CD8-positive, alpha-beta memory T cell (primary cell): ENCODE measurements at regions not wholly inside any gene's neighbourhood (a gene's known extent, or its start where the extent isn't known, plus 50 kb on each side); places are given as distances from the start of the nearest gene placed in this dataset.
A peak's percentile ranks its signal among the peaks of the same experiment; 100 is the strongest.

Experiments
- CTCF ChIA-PET: fragments of 350-600 bp; sonication (Branson Sonifier 250); formaldehyde crosslinking; loops from one replicate; lab custom pipeline; 2021; ENCODE audit warnings: antibody characterized with exemption; lab: Charles Lee
- POLR2A ChIA-PET: fragments of 350-600 bp; sonication (Branson Sonifier 250); formaldehyde crosslinking; loops from one replicate; lab custom pipeline; 2021; ENCODE audit warnings: antibody characterized with exemption; lab: Charles Lee
- DNase-seq, 5 donors: peaks; one replicate each; pipeline versions ENCODE4 v3.0.0 to v3.0.0-alpha.2; 2020 to 2022; ENCODE audit warnings: mixed read lengths in 1 of 5
- H3K27ac ChIP-seq: one replicate; pipeline ENCODE4 v1.7.0; 2013; ENCODE audit warnings: low read depth, mild to moderate bottlenecking, low read length, moderate library complexity
- H3K27me3 ChIP-seq: 2 replicates; pipeline ENCODE4 v1.7.0; 2013; ENCODE audit warnings: low read length, mild to moderate bottlenecking; ENCODE audit not compliant: insufficient read depth, poor library complexity, severe bottlenecking
- H3K36me3 ChIP-seq: 2 replicates; pipeline ENCODE4 v1.7.0; 2013; ENCODE audit warnings: mild to moderate bottlenecking, low read length, moderate library complexity; ENCODE audit not compliant: insufficient read depth
- H3K4me1 ChIP-seq: 2 replicates; pipeline ENCODE4 v1.7.0; 2013; ENCODE audit warnings: mild to moderate bottlenecking, low read length, moderate library complexity; ENCODE audit not compliant: insufficient read depth
- H3K4me3 ChIP-seq: 2 replicates; pipeline ENCODE4 v1.7.0; 2013; ENCODE audit warnings: mild to moderate bottlenecking, low read length
- H3K9me3 ChIP-seq: 2 replicates; pipeline ENCODE4 v1.7.0; 2013; ENCODE audit warnings: mild to moderate bottlenecking, low read length
- H3K27ac Mint-ChIP-seq, 8 donors: one replicate each; pipeline ENCODE4 v1.8.0; 2020 to 2021; ENCODE audit warnings: mixed read lengths in 8 of 8, mild to moderate bottlenecking in 6 of 8, inconsistent platforms in 3 of 8, moderate library complexity in 3 of 8
- H3K27me3 Mint-ChIP-seq, 2 donors: one replicate each; pipeline ENCODE4 v1.8.0; 2020 to 2021; ENCODE audit warnings: mixed read lengths in 2 of 2, mild to moderate bottlenecking in 1 of 2, moderate library complexity in 1 of 2
- H3K36me3 Mint-ChIP-seq, 3 donors: one replicate each; pipeline ENCODE4 v1.8.0; 2020 to 2021; ENCODE audit warnings: mixed read lengths in 3 of 3, inconsistent platforms in 1 of 3, mild to moderate bottlenecking in 1 of 3
- H3K4me1 Mint-ChIP-seq, 3 donors: one replicate each; pipeline ENCODE4 v1.8.0; 2020 to 2021; ENCODE audit warnings: mixed read lengths in 3 of 3, inconsistent platforms in 1 of 3, mild to moderate bottlenecking in 1 of 3
- H3K4me3 Mint-ChIP-seq, 7 donors: one replicate each; pipeline ENCODE4 v1.8.0; 2020 to 2021; ENCODE audit warnings: mixed read lengths in 7 of 7, mild to moderate bottlenecking in 6 of 7, moderate library complexity in 4 of 7, inconsistent platforms in 2 of 7
- H3K9me3 Mint-ChIP-seq, 5 donors: one replicate each; pipeline ENCODE4 v1.8.0; 2020 to 2022; ENCODE audit warnings: mixed read lengths in 5 of 5, mild to moderate bottlenecking in 3 of 5, moderate library complexity in 2 of 5, inconsistent platforms in 1 of 5

GRCh38 chr3:59302442-59302841, 252.6 kb upstream of the CFAP20DC start:
- Mint-ChIP-seq H3K36me3 (no peaks in the 10 kb centered on the region), H3K4me3 (no peak overlapping the region), H3K9me3 (peaks cover 0 to 3% (median 0%) of the 10 kb centered on the region in 5 donors), H3K27me3 (peaks cover 6% of the 10 kb centered on the region in 2 donors), H3K4me1 (peaks cover 0 to 2% (median 0%) of the 10 kb centered on the region in 3 donors), H3K27ac (no peak overlapping the region)
- Histone ChIP-seq H3K27ac (no peak overlapping the region), H3K36me3 (no peaks in the 10 kb centered on the region), H3K9me3 (no peaks in the 10 kb centered on the region), H3K4me3 (no peak overlapping the region), H3K4me1 (no peaks in the 10 kb centered on the region), H3K27me3 (no peaks in the 10 kb centered on the region)
- CTCF ChIA-PET, result no interaction called here
- POLR2A ChIA-PET, result no interaction called here
- DNase-seq, result no peak

GRCh38 chr3:59300733-59301132, 250.9 kb upstream of the CFAP20DC start:
- no peak overlapping the region for H3K4me3 ChIP-seq
- Mint-ChIP-seq H3K27me3 (peaks cover 0 to 1% of the 10 kb centered on the region in 2 donors), H3K9me3 (peaks cover 0 to 8% (median 0%) of the 10 kb centered on the region in 5 donors), H3K4me1 (peaks cover 0 to 2% (median 0%) of the 10 kb centered on the region in 3 donors), H3K4me3 (no peak overlapping the region), H3K27ac (no peak overlapping the region), H3K36me3 (peaks cover 0 to 10% (median 0%) of the 10 kb centered on the region in 3 donors)
- H3K9me3 ChIP-seq, result no peaks in the 10 kb centered on the region
- no peaks in the 10 kb centered on the region for H3K4me1 ChIP-seq
- no peak for DNase-seq
- ChIA-PET POLR2A (no interaction called here), CTCF (interaction anchor here (1.3 kb wide), 1 partner anchor 13 kb away, joined by 3 read pairs; no protein-coding TSS in a partner anchor)
- H3K27me3 ChIP-seq, result no peaks in the 10 kb centered on the region
- no peak overlapping the region for H3K27ac ChIP-seq
- no peaks in the 10 kb centered on the region for H3K36me3 ChIP-seq

GRCh38 chr3:59299561-59299960, 249.7 kb upstream of the CFAP20DC start:
- H3K9me3 ChIP-seq, result no peaks in the 10 kb centered on the region
- H3K36me3 ChIP-seq, result no peaks in the 10 kb centered on the region
- ChIA-PET POLR2A (interaction anchor here (0.6 kb wide), 1 partner anchor 267 kb away, joined by 3 read pairs; no protein-coding TSS in a partner anchor), CTCF (no interaction called here)
- Mint-ChIP-seq H3K4me1 (peaks cover 0 to 2% (median 0%) of the 10 kb centered on the region in 3 donors), H3K27me3 (peaks cover 0 to 1% of the 10 kb centered on the region in 2 donors), H3K9me3 (peaks cover 0 to 8% (median 3%) of the 10 kb centered on the region in 5 donors), H3K36me3 (peaks cover 0 to 13% (median 1%) of the 10 kb centered on the region in 3 donors), H3K27ac (no peak overlapping the region), H3K4me3 (no peak overlapping the region)
- no peak overlapping the region for H3K4me3 ChIP-seq
- DNase-seq, result no peak
- H3K27ac ChIP-seq, result no peak overlapping the region
- no peaks in the 10 kb centered on the region for H3K27me3 ChIP-seq
- H3K4me1 ChIP-seq, result no peaks in the 10 kb centered on the region

GRCh38 chr3:59290358-59290757, 240.5 kb upstream of the CFAP20DC start:
- no peaks in the 10 kb centered on the region for H3K36me3 ChIP-seq
- Mint-ChIP-seq H3K27me3 (no peaks in the 10 kb centered on the region), H3K27ac (peak overlapping the region in 2 of 8 donors; percentile 12 to 57), H3K36me3 (peaks cover 1 to 11% (median 6%) of the 10 kb centered on the region in 3 donors), H3K9me3 (peaks cover 8 to 17% (median 10%) of the 10 kb centered on the region in 5 donors), H3K4me1 (peaks cover 0 to 7% (median 0%) of the 10 kb centered on the region in 3 donors), H3K4me3 (no peak overlapping the region)
- no peaks in the 10 kb centered on the region for H3K4me1 ChIP-seq
- H3K4me3 ChIP-seq, result no peak overlapping the region
- no peak overlapping the region for H3K27ac ChIP-seq
- DNase-seq, result no peak
- POLR2A ChIA-PET, result no interaction called here
- CTCF ChIA-PET, result no interaction called here
- no peaks in the 10 kb centered on the region for H3K27me3 ChIP-seq
- H3K9me3 ChIP-seq, result peaks cover 5% of the 10 kb centered on the region

- no peak overlapping the region for H3K4me3 ChIP-seq
- no peak overlapping the region for H3K4me3 Mint-ChIP-seq
- peaks cover 8 to 16% (median 10%) of the 10 kb centered on the region in 5 donors for H3K9me3 Mint-ChIP-seq
- CTCF ChIA-PET, result interaction anchor here (0.8 kb wide), 1 partner anchor 568 kb away, joined by 3 read pairs; no protein-coding TSS in a partner anchor
- H3K4me1 Mint-ChIP-seq, result peaks cover 0 to 7% (median 0%) of the 10 kb centered on the region in 3 donors
- peaks cover 0 to 9% (median 6%) of the 10 kb centered on the region in 3 donors for H3K36me3 Mint-ChIP-seq
- no peak for DNase-seq
- POLR2A ChIA-PET, result no interaction called here
- H3K27ac ChIP-seq, result no peak overlapping the region
- no peaks in the 10 kb centered on the region for H3K4me1 ChIP-seq
- H3K27me3 Mint-ChIP-seq, result no peaks in the 10 kb centered on the region
- peaks cover 5% of the 10 kb centered on the region for H3K9me3 ChIP-seq
- no peak overlapping the region for H3K27ac Mint-ChIP-seq
- H3K27me3 ChIP-seq, result no peaks in the 10 kb centered on the region
- H3K36me3 ChIP-seq, result no peaks in the 10 kb centered on the region
Observed at GRCh38 chr3:59289831-59290230, 240.0 kb upstream of the CFAP20DC start.

- no peaks in the 10 kb centered on the region for H3K36me3 ChIP-seq
- Mint-ChIP-seq H3K27me3 (no peaks in the 10 kb centered on the region), H3K4me1 (peaks cover 0 to 7% (median 0%) of the 10 kb centered on the region in 3 donors), H3K27ac (no peak overlapping the region), H3K4me3 (no peak overlapping the region), H3K9me3 (peaks cover 6 to 13% (median 9%) of the 10 kb centered on the region in 5 donors), H3K36me3 (peaks cover 0 to 6% (median 5%) of the 10 kb centered on the region in 3 donors)
- no peak overlapping the region for H3K4me3 ChIP-seq
- CTCF ChIA-PET, result no interaction called here
- no peaks in the 10 kb centered on the region for H3K27me3 ChIP-seq
- H3K9me3 ChIP-seq, result peaks cover 5% of the 10 kb centered on the region
- POLR2A ChIA-PET, result no interaction called here
- no peak for DNase-seq
- no peak overlapping the region for H3K27ac ChIP-seq
- no peaks in the 10 kb centered on the region for H3K4me1 ChIP-seq
Observed at GRCh38 chr3:59288951-59289350, 239.1 kb upstream of the CFAP20DC start.

GRCh38 chr3:59286791-59287531, 237.1 kb upstream of the CFAP20DC start:
- ChIA-PET POLR2A (no interaction called here), CTCF (no interaction called here)
- Histone ChIP-seq H3K9me3 (no peaks in the 10 kb centered on the region), H3K36me3 (no peaks in the 10 kb centered on the region), H3K4me1 (no peaks in the 10 kb centered on the region), H3K27ac (no peak overlapping the region), H3K27me3 (no peaks in the 10 kb centered on the region), H3K4me3 (no peak overlapping the region)
- Mint-ChIP-seq H3K36me3 (no peaks in the 10 kb centered on the region), H3K4me1 (peaks cover 0 to 7% (median 0%) of the 10 kb centered on the region in 3 donors), H3K9me3 (no peaks in the 10 kb centered on the region), H3K4me3 (no peak overlapping the region), H3K27ac (no peak overlapping the region), H3K27me3 (peaks cover 0 to 4% of the 10 kb centered on the region in 2 donors)
- DNase-seq, result no peak

GRCh38 chr3:59285560-59285959, 235.7 kb upstream of the CFAP20DC start:
- Histone ChIP-seq H3K27me3 (no peaks in the 10 kb centered on the region), H3K4me3 (no peak overlapping the region), H3K9me3 (no peaks in the 10 kb centered on the region), H3K27ac (no peak overlapping the region), H3K4me1 (no peaks in the 10 kb centered on the region), H3K36me3 (no peaks in the 10 kb centered on the region)
- DNase-seq, result no peak
- no peak overlapping the region for H3K27ac Mint-ChIP-seq
- H3K4me1 Mint-ChIP-seq, result peaks cover 0 to 4% (median 0%) of the 10 kb centered on the region in 3 donors
- peaks cover 1 to 8% of the 10 kb centered on the region in 2 donors for H3K27me3 Mint-ChIP-seq
- H3K36me3 Mint-ChIP-seq, result no peaks in the 10 kb centered on the region
- POLR2A ChIA-PET, result no interaction called here
- H3K4me3 Mint-ChIP-seq, result no peak overlapping the region
- H3K9me3 Mint-ChIP-seq, result no peaks in the 10 kb centered on the region
- CTCF ChIA-PET, result no interaction called here
